Endothelial cell (in vitro differentiated cells): ENCODE measurements at regions not wholly inside any gene's neighbourhood (a gene's known extent, or its start where the extent isn't known, plus 50 kb on each side); places are given as distances from the start of the nearest gene placed in this dataset.

Experiments
- DNase-seq: peaks from one replicate; pipeline ENCODE4 v3.0.0; 2021; ENCODE audit warnings: low spot score
- H3K27ac Mint-ChIP-seq: one replicate; pipeline ENCODE4 v1.8.0; 2021; ENCODE audit warnings: mixed read lengths, inconsistent platforms; ENCODE audit not compliant: unreplicated experiment
- H3K27me3 Mint-ChIP-seq: one replicate; pipeline ENCODE4 v1.8.0; 2021; ENCODE audit warnings: mild to moderate bottlenecking, moderate library complexity, mixed read lengths, inconsistent platforms; ENCODE audit not compliant: unreplicated experiment
- H3K36me3 Mint-ChIP-seq: one replicate; pipeline ENCODE4 v1.8.0; 2021; ENCODE audit warnings: mild to moderate bottlenecking, low read depth, mixed read lengths, inconsistent platforms; ENCODE audit not compliant: unreplicated experiment
- H3K4me1 Mint-ChIP-seq: one replicate; pipeline ENCODE4 v1.8.0; 2021; ENCODE audit warnings: mild to moderate bottlenecking, mixed read lengths, inconsistent platforms; ENCODE audit not compliant: unreplicated experiment
- H3K4me3 Mint-ChIP-seq: one replicate; pipeline ENCODE4 v1.8.0; 2021; ENCODE audit warnings: mild to moderate bottlenecking, mixed read lengths, inconsistent platforms; ENCODE audit not compliant: unreplicated experiment
- H3K9me3 Mint-ChIP-seq: one replicate; pipeline ENCODE4 v1.8.0; 2021; ENCODE audit warnings: mixed read lengths, inconsistent platforms; ENCODE audit not compliant: unreplicated experiment
- CTCF ChIP-seq: fragments of 200-600 bp; sonication (generic); IDR thresholded peaks from one replicate; pipeline ENCODE4 v1.5.0; 2021; ENCODE audit warnings: antibody characterized with exemption; ENCODE audit not compliant: unreplicated experiment

GRCh38 chr3:35426366-35426958 lies 212.9 kb upstream of the ARPP21 start:
- Mint-ChIP-seq H3K9me3 (no peaks in the 10 kb centered on the region), H3K4me1 (peaks cover 9% of the 10 kb centered on the region), H3K27ac (no peak overlapping the region), H3K4me3 (no peak overlapping the region), H3K36me3 (no peaks in the 10 kb centered on the region), H3K27me3 (peaks cover 3% of the 10 kb centered on the region)
- TF ChIP-seq CTCF: no peak
- no peak for DNase-seq

GRCh38 chr3:35437381-35437780 lies 201.9 kb upstream of the ARPP21 start:
- Mint-ChIP-seq H3K9me3 (no peaks in the 10 kb centered on the region), H3K36me3 (no peaks in the 10 kb centered on the region), H3K4me3 (no peak overlapping the region), H3K27me3 (no peaks in the 10 kb centered on the region), H3K27ac (no peak overlapping the region), H3K4me1 (no peaks in the 10 kb centered on the region)
- TF ChIP-seq CTCF: no peak
- no peak for DNase-seq

- no peak for TF ChIP-seq CTCF
- Mint-ChIP-seq H3K27me3 (no peaks in the 10 kb centered on the region), H3K36me3 (no peaks in the 10 kb centered on the region), H3K4me3 (no peak overlapping the region), H3K27ac (no peak overlapping the region), H3K4me1 (no peaks in the 10 kb centered on the region), H3K9me3 (no peaks in the 10 kb centered on the region)
- DNase-seq: no peak
Measured at GRCh38 chr3:35438101-35438500, 201.2 kb upstream of the ARPP21 start.

- TF ChIP-seq CTCF: no peak
- no peak overlapping the region for H3K27ac Mint-ChIP-seq
- H3K4me1 Mint-ChIP-seq: no peaks in the 10 kb centered on the region
- H3K27me3 Mint-ChIP-seq: no peaks in the 10 kb centered on the region
- no peak overlapping the region for H3K4me3 Mint-ChIP-seq
- H3K36me3 Mint-ChIP-seq: no peaks in the 10 kb centered on the region
- H3K9me3 Mint-ChIP-seq: no peaks in the 10 kb centered on the region
- no peak for DNase-seq
Measured at GRCh38 chr3:35439663-35440062, 199.7 kb upstream of the ARPP21 start.

GRCh38 chr3:35440826-35441225 lies 198.5 kb upstream of the ARPP21 start:
- Mint-ChIP-seq H3K4me3 (no peak overlapping the region), H3K9me3 (no peaks in the 10 kb centered on the region)
- no peak for TF ChIP-seq CTCF

More at GRCh38 chr3:35440826-35441225, 198.5 kb upstream of the ARPP21 start:
- no peaks in the 10 kb centered on the region for H3K27me3 Mint-ChIP-seq
- DNase-seq: no peak
- H3K27ac Mint-ChIP-seq: no peak overlapping the region
- no peaks in the 10 kb centered on the region for H3K36me3 Mint-ChIP-seq
- no peaks in the 10 kb centered on the region for H3K4me1 Mint-ChIP-seq
